GM19035 (cell line): ENCODE measurements at regions not wholly inside any gene's neighbourhood (a gene's known extent, or its start where the extent isn't known, plus 50 kb on each side); places are given as distances from the start of the nearest gene placed in this dataset.
"Not testable (repeated sequence)": the region's sequence is repeated elsewhere in the genome, so short reads cannot be mapped to it uniquely, and the experiment has no call there.

Experiments used
- ATAC-seq: cut with Tn5 transposase; IDR thresholded peaks from one replicate; pipeline ENCODE4 v1.9.1; 2021; ENCODE audit not compliant: unreplicated experiment

DNA sequence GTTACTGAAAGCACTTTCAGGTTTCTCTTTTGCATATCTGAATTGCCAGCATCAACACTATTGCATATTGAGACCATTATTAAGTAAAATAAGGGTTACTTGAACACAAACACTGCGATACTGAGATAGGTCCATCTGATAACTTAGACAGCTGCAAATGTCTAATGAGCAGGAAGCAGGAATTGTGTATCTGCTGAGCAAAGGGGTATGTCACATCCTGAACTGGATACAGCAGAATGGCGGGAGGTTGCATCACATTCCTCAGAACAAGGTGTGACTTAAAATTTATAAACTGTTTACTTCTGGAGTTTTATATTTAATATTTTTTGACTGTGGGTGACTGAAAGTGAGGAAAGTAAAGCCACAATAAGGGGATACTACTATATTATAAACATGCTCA, 142.4 kb downstream of the POTEH start:
- ATAC-seq, result not testable (repeated sequence)

- ATAC-seq, result not testable (repeated sequence)
Measured at GRCh38 chr22:15835729-15836128, 145.9 kb downstream of the POTEH start.

DNA sequence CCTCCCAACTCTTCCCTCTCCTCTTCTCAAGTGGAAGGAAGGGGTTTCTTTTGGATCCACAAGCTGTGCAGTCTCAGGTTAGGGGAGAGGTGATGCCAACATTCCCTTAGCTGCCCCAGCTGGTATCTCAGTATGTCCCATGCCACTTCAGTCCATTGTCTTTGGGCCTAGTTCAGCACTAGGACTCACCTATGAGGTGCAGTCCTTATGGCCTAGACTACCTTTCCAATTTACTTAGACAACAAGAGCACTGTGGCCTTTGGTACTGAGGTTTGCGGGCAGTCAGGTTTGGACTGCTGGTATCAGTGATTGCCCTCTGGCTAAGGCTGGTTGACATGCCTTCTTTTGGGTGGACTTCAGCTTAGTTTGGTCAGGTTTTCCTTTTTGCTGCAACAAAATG, 159.9 kb downstream of the POTEH start:
- not testable (repeated sequence) for ATAC-seq

- ATAC-seq, result not testable (repeated sequence)
Measured at GRCh38 chr22:15853716-15854373, 164.0 kb downstream of the POTEH start.

- ATAC-seq, result not testable (repeated sequence)
Measured at GRCh38 chr22:15854421-15854820, 164.6 kb downstream of the POTEH start.

GRCh38 chr22:15854978-15855377, 165.2 kb downstream of the POTEH start:
- ATAC-seq, result not testable (repeated sequence)

DNA sequence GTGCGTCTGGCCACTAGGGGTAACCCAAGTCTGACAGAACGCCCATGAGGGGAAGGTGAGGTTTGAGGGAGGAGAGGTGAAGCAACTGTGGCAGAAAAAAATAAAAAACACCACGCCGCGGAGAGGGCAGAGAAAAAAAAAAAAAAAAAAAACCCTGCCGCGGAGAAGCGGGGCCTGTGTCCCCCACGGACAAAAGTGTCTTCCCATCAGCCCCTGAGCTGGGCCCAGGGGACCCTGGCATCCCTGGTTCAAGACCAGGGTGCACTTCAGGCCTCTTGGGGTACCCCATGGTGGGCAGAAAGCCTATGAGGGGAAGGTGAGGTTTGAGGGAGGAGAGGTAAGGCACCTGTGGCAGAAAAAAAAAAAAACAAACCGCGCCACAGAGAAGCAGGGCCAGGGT, 191.1 kb downstream of the POTEH start:
- not testable (repeated sequence) for ATAC-seq

- not testable (repeated sequence) for ATAC-seq
Measured at GRCh38 chr22:15904326-15904725, 214.5 kb downstream of the POTEH start.

DNA sequence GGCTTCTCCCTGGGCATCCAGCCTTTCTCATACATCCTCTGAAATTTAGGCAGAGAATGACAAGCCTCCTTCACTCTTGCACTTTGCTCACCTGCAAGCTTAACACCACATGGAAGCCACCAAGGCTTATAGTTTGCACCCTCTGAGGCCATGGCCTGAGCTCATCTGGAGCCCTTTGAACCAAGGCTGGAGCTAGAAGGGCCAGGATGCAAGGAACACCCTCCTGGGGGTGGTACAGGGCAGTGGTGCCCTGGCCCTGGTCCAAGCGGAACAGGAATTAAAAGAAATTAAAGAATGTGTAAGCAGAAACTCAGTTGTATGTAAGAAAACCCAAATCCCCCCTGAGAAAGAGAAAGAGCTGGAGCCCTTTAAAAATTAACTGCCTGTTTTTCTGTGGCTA, 221.9 kb downstream of the POTEH start:
- ATAC-seq, result not testable (repeated sequence)

DNA sequence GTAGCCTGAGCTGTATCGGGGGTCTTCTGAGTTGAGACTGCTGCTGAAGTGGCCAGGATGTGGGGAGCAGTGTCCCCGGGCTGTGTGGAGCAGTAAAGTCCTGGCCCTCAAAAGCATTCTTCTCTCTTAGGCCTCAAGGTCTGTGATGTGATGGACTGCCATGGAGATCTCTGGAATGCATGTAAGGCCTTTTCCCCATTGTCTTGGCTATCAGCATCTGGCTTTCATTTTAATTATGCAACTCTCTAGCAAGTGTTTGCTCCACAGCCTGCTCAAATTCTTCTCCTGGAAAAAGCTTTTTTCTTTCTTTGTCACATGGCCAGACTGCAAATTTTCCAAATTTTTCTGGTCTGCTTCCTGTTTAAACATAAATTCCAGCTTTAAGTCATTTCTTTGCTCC, 229.3 kb downstream of the POTEH start:
- ATAC-seq, result not testable (repeated sequence)

- not testable (repeated sequence) for ATAC-seq
Measured at GRCh38 chr22:15920941-15921340, 231.1 kb downstream of the POTEH start.

- not testable (repeated sequence) for ATAC-seq
Measured at GRCh38 chr22:15922132-15922531, 232.3 kb downstream of the POTEH start.

DNA sequence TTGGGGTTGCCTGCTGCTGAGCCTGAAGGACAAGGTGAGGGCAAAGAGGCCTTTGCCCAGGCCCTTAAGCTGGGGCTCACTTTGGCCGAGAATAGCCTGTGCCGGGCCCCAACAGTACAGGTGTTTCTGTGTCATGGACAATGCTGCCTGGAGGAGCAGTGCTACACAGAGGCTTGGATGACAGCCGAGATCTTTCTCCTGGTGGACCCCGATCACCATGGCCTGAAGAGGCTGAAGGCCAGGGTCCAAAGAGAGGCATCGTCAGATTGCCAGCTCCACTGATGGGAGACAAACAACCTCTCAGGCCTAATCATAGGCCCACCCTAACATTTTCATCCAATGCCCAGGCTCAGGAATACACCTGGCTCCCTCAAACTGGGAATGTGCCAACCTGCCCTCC, 232.8 kb downstream of the POTEH start:
- ATAC-seq, result not testable (repeated sequence)

- ATAC-seq, result not testable (repeated sequence)
Measured at GRCh38 chr22:15924820-15925219, 235.0 kb downstream of the POTEH start.

DNA sequence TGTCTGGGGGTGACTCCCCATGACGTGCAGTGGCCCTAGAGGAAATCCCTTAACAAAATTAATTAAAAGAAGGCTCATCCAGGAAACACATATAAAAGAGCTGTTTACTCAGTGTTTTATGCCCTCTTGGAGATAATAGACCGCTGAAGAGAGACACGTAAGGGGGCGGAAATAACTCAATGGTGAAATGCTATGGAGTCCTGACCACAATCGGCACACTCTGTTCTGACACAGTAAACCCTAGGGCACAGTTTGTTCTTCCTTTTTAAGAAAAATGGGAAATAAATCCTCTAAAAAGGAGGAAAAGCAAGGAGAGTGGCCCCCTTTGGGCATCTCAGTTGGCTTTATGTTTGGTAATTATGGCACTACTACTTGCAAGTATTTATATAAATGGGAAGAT, 237.3 kb downstream of the POTEH start:
- ATAC-seq, result not testable (repeated sequence)
